Tibial nerve (tissue), 4 donors: ENCODE measurements at regions not wholly inside any gene's neighbourhood (a gene's known extent, or its start where the extent isn't known, plus 50 kb on each side); places are given as distances from the start of the nearest gene placed in this dataset.

Source experiments
- DNase-seq, 2 donors: peaks; one replicate each; pipeline ENCODE4 v3.0.0-alpha.2; 2019; ENCODE audit warnings: low spot score in 2 of 2
- H3K27ac ChIP-seq, 4 donors: fragments of 200-600 bp; sonication (generic) in 3 of 4; one replicate each; pipeline ENCODE4 v1.5.1; 2017 to 2019; ENCODE audit warnings: mild to moderate bottlenecking in 1 of 4
- H3K27me3 ChIP-seq, 2 donors: fragments of 200-600 bp; sonication (generic) in 1 of 2; one replicate each; pipeline versions ENCODE4 v1.5.1 to v1.6.0; 2017 to 2019
- H3K36me3 ChIP-seq, 3 donors: fragments of 200-600 bp; sonication (generic); one replicate each; pipeline ENCODE4 v1.5.1; 2018 to 2019
- H3K4me1 ChIP-seq, 4 donors: fragments of 200-600 bp; sonication (generic) in 3 of 4; one replicate each; pipeline ENCODE4 v1.5.1; 2017 to 2019
- H3K4me3 ChIP-seq, 4 donors: fragments of 200-600 bp; sonication (generic) in 3 of 4; one replicate each; pipeline ENCODE4 v1.5.1; 2017 to 2019; ENCODE audit warnings: mild to moderate bottlenecking in 1 of 4, moderate library complexity in 1 of 4
- H3K9me3 ChIP-seq, 4 donors: fragments of 200-600 bp; sonication (generic) in 3 of 4; one replicate each; pipeline ENCODE4 v1.5.1; 2017 to 2019
- CTCF ChIP-seq, 5 experiments: fragments of 200-600 bp in 3 of 5; fragments of 450-650 bp in 2 of 5; sonication (generic) in 3 of 5; IDR thresholded peaks; one replicate each; pipeline ENCODE4 v1.5.1; 2016 to 2019; ENCODE audit warnings: antibody characterized with exemption in 5 of 5, mild to moderate bottlenecking in 3 of 5, moderate library complexity in 2 of 5
- EP300 ChIP-seq, 2 donors: sonication (generic); formaldehyde crosslinking; IDR thresholded peaks; one replicate each; pipeline ENCODE4 v1.6.1; 2017; ENCODE audit warnings: antibody characterized with exemption in 2 of 2, mild to moderate bottlenecking in 1 of 2
- POLR2A ChIP-seq, 2 donors: fragments of 450-650 bp; IDR thresholded peaks; one replicate each; pipeline ENCODE4 v1.6.1; 2017; ENCODE audit warnings: antibody characterized with exemption in 2 of 2, mild to moderate bottlenecking in 2 of 2, moderate library complexity in 2 of 2
- WGBS, 2 donors: methylation state at CpG; one replicate each; pipeline ENCODE4 v1.1.5; 2018; 5-methylcytosine and 5-hydroxymethylcytosine counted together

- Histone ChIP-seq H3K36me3 (no peaks in the 10 kb centered on the region), H3K27me3 (no peaks in the 10 kb centered on the region), H3K4me3 (no peak overlapping the region), H3K27ac (no peak overlapping the region), H3K9me3 (no peaks in the 10 kb centered on the region), H3K4me1 (no peaks in the 10 kb centered on the region)
- DNase-seq = no peak
- 92 to 95% methylated on average over 5 of the region's 5 CpGs for WGBS, 2 donors
- TF ChIP-seq POLR2A (IDR thresholded peaks at IDR 0.05) = no peak
- no peak for TF ChIP-seq CTCF (IDR thresholded peaks at IDR 0.05)
- no peak for TF ChIP-seq EP300 (IDR thresholded peaks at IDR 0.05)
These were observed 677.6 kb downstream of the BCL11A start for GRCh38 chr2:59875836-59876235.

GRCh38 chr2:59874971-59875755 lies 678.3 kb downstream of the BCL11A start:
- H3K4me1 ChIP-seq = no peaks in the 10 kb centered on the region
- no peaks in the 10 kb centered on the region for H3K36me3 ChIP-seq
- no peak for TF ChIP-seq POLR2A (IDR thresholded peaks at IDR 0.05)
- TF ChIP-seq CTCF (IDR thresholded peaks at IDR 0.05) = no peak
- no peak for TF ChIP-seq EP300 (IDR thresholded peaks at IDR 0.05)
- WGBS, 2 donors = 82 to 97% methylated on average over 2 of the region's 2 CpGs
- no peaks in the 10 kb centered on the region for H3K27me3 ChIP-seq
- no peak for DNase-seq
- no peak overlapping the region for H3K27ac ChIP-seq
- H3K9me3 ChIP-seq = no peaks in the 10 kb centered on the region
- H3K4me3 ChIP-seq = no peak overlapping the region

- no peak for TF ChIP-seq POLR2A (IDR thresholded peaks at IDR 0.05)
- no peak overlapping the region for H3K4me3 ChIP-seq
- no peak for DNase-seq
- WGBS, 2 donors = 82 to 85% methylated on average over 7 of the region's 7 CpGs
- no peaks in the 10 kb centered on the region for H3K4me1 ChIP-seq
- no peaks in the 10 kb centered on the region for H3K9me3 ChIP-seq
- H3K36me3 ChIP-seq = no peaks in the 10 kb centered on the region
- H3K27ac ChIP-seq = no peak overlapping the region
- no peaks in the 10 kb centered on the region for H3K27me3 ChIP-seq
These were observed 679.1 kb downstream of the BCL11A start for GRCh38 chr2:59874361-59874760.

GRCh38 chr2:59871830-59872229 lies 681.6 kb downstream of the BCL11A start:
- 23 to 39% methylated on average over 3 of the region's 3 CpGs for WGBS, 2 donors
- H3K4me3 ChIP-seq = no peak overlapping the region
- no peak for TF ChIP-seq CTCF (IDR thresholded peaks at IDR 0.05)
- TF ChIP-seq EP300 (IDR thresholded peaks at IDR 0.05) = no peak
- no peak for TF ChIP-seq POLR2A (IDR thresholded peaks at IDR 0.05)
- no peaks in the 10 kb centered on the region for H3K9me3 ChIP-seq
- H3K27ac ChIP-seq = no peak overlapping the region
- H3K36me3 ChIP-seq = no peaks in the 10 kb centered on the region
- H3K27me3 ChIP-seq = no peaks in the 10 kb centered on the region
- no peak for DNase-seq
- no peaks in the 10 kb centered on the region for H3K4me1 ChIP-seq

GRCh38 chr2:59868981-59869380 lies 684.5 kb downstream of the BCL11A start:
- no peak for DNase-seq
- 69 to 77% methylated on average over 2 of the region's 2 CpGs for WGBS, 2 donors
- TF ChIP-seq EP300 (IDR thresholded peaks at IDR 0.05) (no peak), CTCF (IDR thresholded peaks at IDR 0.05) (no peak), POLR2A (IDR thresholded peaks at IDR 0.05) (no peak)
- no peak overlapping the region for H3K27ac ChIP-seq
- no peak overlapping the region for H3K4me3 ChIP-seq
- H3K4me1 ChIP-seq = no peaks in the 10 kb centered on the region
- H3K27me3 ChIP-seq = no peaks in the 10 kb centered on the region
- H3K9me3 ChIP-seq = no peaks in the 10 kb centered on the region
- H3K36me3 ChIP-seq = no peaks in the 10 kb centered on the region
